Lower leg skin (tissue), 4 donors: ENCODE measurements at regions not wholly inside any gene's neighbourhood (a gene's known extent, or its start where the extent isn't known, plus 50 kb on each side); places are given as distances from the start of the nearest gene placed in this dataset.
"Not testable (repeated sequence)": the region's sequence is repeated elsewhere in the genome, so short reads cannot be mapped to it uniquely, and the experiment has no call there.

Source experiments
- DNase-seq, 2 donors: peaks; one replicate each; pipeline ENCODE4 v3.0.0-alpha.2; 2019; ENCODE audit warnings: low spot score in 2 of 2
- H3K4me3 ChIP-seq: fragments of 200-600 bp; sonication (generic); 2 replicates; pipeline ENCODE4 v1.5.1; 2017; ENCODE audit warnings: mild to moderate bottlenecking, low read depth; ENCODE audit not compliant: poor library complexity, severe bottlenecking
- POLR2A ChIP-seq, 2 donors: fragments of 450-650 bp; IDR thresholded peaks; one replicate each; pipeline ENCODE4 v1.6.1; 2016 to 2017; ENCODE audit warnings: antibody characterized with exemption in 2 of 2, mild to moderate bottlenecking in 1 of 2, moderate library complexity in 1 of 2
- WGBS, 2 donors: methylation state at CpG; one replicate each; pipeline ENCODE4 v1.1.5; 2018; 5-methylcytosine and 5-hydroxymethylcytosine counted together
- intact Hi-C: fragments of 100-400 bp; cut with DNase I; formaldehyde crosslinking; loops from one replicate; pipeline ENCODE4 v1.15.0; 2023; ENCODE audit warnings: low total_unique reads
- TF ChIP-seq, protein P1 (sequence below), 3 donors: fragments of 450-650 bp; IDR thresholded peaks; one replicate each; pipeline ENCODE4 v1.5.1; 2016; ENCODE audit warnings: antibody characterized with exemption in 3 of 3, mild to moderate bottlenecking in 3 of 3, moderate library complexity in 2 of 3

DNA sequence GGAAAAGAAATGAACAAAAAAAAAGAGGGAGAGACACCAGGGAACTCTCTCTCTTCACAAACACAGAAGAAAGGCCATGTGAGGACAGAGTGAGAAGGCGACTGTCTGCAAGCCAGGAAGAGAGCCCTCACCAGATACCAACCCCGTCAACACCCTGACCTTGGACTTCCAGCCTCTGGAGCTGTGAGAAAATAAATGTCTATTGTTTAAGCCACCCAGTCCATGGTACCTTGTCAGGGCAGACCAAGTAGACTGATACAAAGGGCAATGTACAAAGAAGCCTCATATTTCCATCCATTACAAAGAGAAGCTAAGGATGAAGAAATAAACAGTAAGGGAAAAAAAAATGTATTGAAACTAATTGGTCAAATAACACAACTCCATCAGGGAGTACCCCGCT lies 146.6 kb downstream of the ZNF281 start:
- 86 to 93% methylated on average over 3 of the region's 3 CpGs for whole genome bisulfite sequencing, 2 donors
- no peak for TF ChIP-seq POLR2A (IDR thresholded peaks at IDR 0.05)
- TF ChIP-seq, protein P1, sequence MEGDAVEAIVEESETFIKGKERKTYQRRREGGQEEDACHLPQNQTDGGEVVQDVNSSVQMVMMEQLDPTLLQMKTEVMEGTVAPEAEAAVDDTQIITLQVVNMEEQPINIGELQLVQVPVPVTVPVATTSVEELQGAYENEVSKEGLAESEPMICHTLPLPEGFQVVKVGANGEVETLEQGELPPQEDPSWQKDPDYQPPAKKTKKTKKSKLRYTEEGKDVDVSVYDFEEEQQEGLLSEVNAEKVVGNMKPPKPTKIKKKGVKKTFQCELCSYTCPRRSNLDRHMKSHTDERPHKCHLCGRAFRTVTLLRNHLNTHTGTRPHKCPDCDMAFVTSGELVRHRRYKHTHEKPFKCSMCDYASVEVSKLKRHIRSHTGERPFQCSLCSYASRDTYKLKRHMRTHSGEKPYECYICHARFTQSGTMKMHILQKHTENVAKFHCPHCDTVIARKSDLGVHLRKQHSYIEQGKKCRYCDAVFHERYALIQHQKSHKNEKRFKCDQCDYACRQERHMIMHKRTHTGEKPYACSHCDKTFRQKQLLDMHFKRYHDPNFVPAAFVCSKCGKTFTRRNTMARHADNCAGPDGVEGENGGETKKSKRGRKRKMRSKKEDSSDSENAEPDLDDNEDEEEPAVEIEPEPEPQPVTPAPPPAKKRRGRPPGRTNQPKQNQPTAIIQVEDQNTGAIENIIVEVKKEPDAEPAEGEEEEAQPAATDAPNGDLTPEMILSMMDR (IDR thresholded peaks at IDR 0.05): peak in 1 of 3 donors; percentile 24
- intact Hi-C loops: no loop called here
- DNase-seq: no peak
- no peak overlapping the region for H3K4me3 ChIP-seq

DNA sequence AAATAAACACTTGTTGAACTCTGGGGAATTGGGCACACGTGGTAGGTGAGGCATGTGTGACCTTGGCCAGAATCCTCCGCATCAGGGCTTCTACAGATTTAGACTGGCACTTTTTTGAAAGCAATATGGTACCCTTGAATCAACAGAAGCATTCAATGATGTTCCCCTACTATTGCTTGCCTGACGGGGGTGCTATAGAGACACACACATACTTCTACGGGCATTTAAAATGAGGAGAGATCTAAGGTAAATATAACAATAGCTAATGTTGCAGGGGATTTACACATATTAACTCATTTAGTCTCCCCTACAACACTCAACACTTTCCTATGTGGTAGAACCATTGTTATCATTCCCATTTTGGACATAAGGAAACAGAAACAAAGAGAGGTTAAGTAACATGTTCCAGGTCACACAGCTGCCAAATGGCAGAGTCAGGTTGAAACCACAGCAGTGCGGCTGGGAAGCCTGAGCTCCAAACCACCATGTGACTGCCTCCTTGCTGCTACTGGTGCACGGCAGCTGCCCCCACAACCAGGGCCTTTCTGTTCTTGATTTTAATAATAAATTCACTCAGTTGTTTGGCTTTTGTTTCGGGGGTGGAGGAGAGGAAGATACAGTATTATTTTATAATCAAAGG lies 147.4 kb downstream of the ZNF281 start:
- no peak for DNase-seq
- intact Hi-C loops: no loop called here
- TF ChIP-seq, protein P1 (IDR thresholded peaks at IDR 0.05): no peak
- TF ChIP-seq POLR2A (IDR thresholded peaks at IDR 0.05): no peak
- no peak overlapping the region for H3K4me3 ChIP-seq
- 84 to 87% methylated on average over 7 of the region's 7 CpGs for WGBS, 2 donors

DNA sequence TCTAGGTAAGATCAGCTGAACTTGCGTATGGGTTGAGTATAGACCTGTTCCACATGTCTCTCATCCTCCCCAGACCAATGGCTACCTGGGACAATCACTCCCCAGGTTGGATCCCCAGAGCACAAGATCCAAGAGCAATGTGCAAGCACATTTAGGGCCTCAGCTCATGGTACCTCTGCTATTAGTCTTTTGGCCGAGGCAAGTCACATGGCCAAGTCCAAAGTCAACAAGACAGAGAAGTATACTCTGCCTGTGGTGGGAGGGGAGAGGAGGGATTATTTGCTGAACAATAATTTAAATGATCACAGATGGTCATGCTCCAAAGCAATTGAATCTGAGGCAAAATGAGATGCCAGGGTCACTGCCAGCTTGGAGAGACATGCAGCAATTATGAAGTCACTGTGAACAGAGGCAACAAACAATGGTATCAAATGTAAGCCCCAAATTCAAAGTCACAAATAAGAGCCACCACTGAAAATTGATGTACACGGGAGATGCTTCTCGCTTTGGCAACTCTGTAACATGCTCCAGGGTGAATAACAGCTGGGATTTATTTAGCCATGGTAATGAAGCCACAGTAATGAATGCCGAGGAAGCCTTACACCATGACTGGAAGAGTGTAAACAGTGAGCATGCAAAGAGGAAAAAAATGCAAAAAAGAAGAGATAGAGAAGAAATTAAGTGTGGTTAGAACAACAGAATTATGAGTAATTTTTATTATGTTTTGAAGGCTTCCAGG lies 149.1 kb downstream of the ZNF281 start:
- intact Hi-C loops: no loop called here
- WGBS, 2 donors: 59 to 64% methylated on average over 5 of the region's 5 CpGs
- TF ChIP-seq, protein P1 (IDR thresholded peaks at IDR 0.05): no peak
- TF ChIP-seq POLR2A (IDR thresholded peaks at IDR 0.05): no peak
- H3K4me3 ChIP-seq: no peak overlapping the region
- DNase-seq: no peak

DNA sequence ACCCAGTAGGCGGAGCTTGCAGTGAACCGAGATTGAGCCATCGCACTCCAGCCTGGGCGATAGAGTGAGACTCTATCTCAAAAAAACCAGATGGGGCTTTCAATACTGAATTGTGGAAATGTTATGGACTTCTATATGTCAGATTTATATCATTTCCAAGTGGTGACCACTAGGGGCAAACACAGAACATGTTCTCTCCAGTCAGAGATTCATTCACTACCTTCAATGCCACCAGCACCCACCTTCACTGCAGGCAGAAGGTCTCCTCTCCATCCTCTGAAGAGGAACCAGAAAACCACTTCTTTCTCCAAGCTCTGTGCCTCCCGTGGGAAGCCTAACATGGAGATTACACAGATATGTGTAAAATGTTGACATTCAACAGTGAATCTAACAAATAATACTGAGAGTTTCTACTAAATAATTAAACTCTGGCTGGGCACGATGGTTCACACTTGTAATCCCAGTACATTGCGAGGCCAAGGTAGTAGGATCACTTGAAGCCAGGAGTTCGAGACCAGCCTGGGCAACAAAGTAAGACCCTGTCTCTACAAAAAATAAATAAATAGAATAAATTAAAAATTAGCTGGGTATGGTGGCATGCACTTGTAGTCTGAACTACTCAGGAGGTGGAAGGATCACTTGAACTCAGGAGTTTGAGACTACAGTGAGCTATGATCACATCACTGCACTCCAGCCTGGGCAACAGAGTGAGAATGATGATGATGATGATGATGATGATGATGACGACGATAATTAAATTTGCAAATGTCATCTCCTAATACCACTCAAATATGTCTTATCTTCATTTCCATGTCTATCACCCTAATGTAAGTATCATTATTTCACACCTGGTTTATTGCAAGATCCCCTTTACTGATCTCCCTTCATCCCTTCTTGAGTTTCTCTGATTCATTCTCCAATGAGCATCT lies 151.1 kb downstream of the ZNF281 start:
- no peak for DNase-seq

DNA sequence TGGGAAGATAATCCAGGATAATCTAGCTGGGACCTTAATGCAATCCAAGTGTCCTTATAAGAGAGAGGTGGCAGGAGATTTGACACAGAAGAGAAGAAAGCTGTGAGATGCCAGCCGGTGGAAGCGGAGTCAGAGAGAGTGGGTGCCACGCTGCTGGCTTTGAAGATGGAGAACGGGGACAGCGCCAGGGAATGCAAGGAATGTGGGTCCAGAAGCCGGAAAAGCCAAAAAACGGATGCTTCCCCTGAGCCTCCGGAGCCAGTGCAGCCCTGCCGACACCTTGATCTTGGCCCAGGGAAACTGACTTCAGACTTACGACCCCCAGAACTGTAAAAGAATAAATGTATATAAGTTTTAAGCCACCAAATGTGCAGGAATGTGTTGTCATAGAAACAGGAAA lies 152.6 kb downstream of the ZNF281 start:
- H3K4me3 ChIP-seq: no peak overlapping the region
- no peak for DNase-seq
- no peak for TF ChIP-seq POLR2A (IDR thresholded peaks at IDR 0.05)
- TF ChIP-seq, protein P1 (IDR thresholded peaks at IDR 0.05): no peak
- intact Hi-C loops: no loop called here
- 55 to 56% methylated on average over 10 of the region's 10 CpGs for WGBS, 2 donors

More for the DNA sequence above, 151.1 kb downstream of the ZNF281 start:
- no peak for TF ChIP-seq POLR2A (IDR thresholded peaks at IDR 0.05)
- TF ChIP-seq, protein P1 (IDR thresholded peaks at IDR 0.05): no peak
- H3K4me3 ChIP-seq: no peak overlapping the region
- 90% methylated on average over 10 of the region's 10 CpGs for WGBS, 2 donors
- intact Hi-C loops: no loop called here

DNA sequence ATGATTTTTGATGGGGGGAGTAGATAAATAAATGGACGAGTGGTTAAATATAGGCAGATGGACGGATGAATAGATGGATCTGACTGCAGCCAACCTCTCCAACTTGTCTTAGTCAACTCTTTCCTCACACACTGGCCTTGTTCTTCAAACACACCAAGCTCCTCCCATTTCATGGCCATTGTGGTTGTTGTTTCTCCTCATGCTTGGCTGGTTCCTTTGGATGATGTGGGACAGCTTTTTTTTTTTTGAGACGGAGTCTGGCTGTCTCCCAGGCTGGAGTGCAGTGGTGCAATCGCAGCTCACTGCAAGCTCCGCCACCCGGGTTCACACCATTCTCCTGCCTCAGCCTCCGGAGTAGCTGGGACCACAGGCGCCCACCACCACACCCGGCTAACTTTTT lies 155.2 kb downstream of the ZNF281 start:
- intact Hi-C loops, H3K4me3 ChIP-seq, DNase-seq: not testable (repeated sequence)
- 89 to 92% methylated on average over 9 of the region's 9 CpGs for WGBS, 2 donors
